CD14-positive monocyte (primary cell): ENCODE measurements at regions not wholly inside any gene's neighbourhood (a gene's known extent, or its start where the extent isn't known, plus 50 kb on each side); places are given as distances from the start of the nearest gene placed in this dataset.

Experiments used
- DNase-seq, 3 donors: peaks; one replicate each; pipeline ENCODE4 v3.0.0-alpha.2; 2011 to 2022
- H2AFZ ChIP-seq: 2 replicates; pipeline ENCODE4 v1.6.0; 2012; ENCODE audit warnings: mild to moderate bottlenecking, low read depth, low read length, inconsistent platforms; ENCODE audit not compliant: insufficient read depth, poor library complexity, severe bottlenecking
- H3K27ac ChIP-seq, 2 donors: 1 replicate in 1 of 2; 2 replicates in 1 of 2; pipeline ENCODE4 v1.5.1; 2012 to 2013; ENCODE audit warnings: low read length in 2 of 2, control low read depth in 1 of 2, inconsistent platforms in 1 of 2, low read depth in 1 of 2, mild to moderate bottlenecking in 1 of 2
- H3K27me3 ChIP-seq, 2 donors: one replicate each; pipeline versions ENCODE4 v1.6.0 to v1.6.1; 2011 to 2013; ENCODE audit warnings: low read length in 2 of 2; ENCODE audit not compliant: control insufficient read depth in 2 of 2, insufficient read depth in 2 of 2
- H3K36me3 ChIP-seq, 2 donors: replicated peaks in 1 of 2; 1 replicate in 1 of 2; 2 replicates in 1 of 2; pipeline versions ENCODE4 v1.5.1 to v1.6.1; 2012 to 2013; ENCODE audit warnings: low read length in 2 of 2, control low read depth in 1 of 2, inconsistent platforms in 1 of 2, mild to moderate bottlenecking in 1 of 2; ENCODE audit not compliant: insufficient read depth in 2 of 2, control insufficient read depth in 1 of 2
- H3K4me1 ChIP-seq, 2 donors: 1 replicate in 1 of 2; 2 replicates in 1 of 2; pipeline versions ENCODE4 v1.5.1 to v1.6.1; 2012 to 2013; ENCODE audit warnings: low read length in 2 of 2, control low read depth in 1 of 2, inconsistent platforms in 1 of 2, mild to moderate bottlenecking in 1 of 2, moderate library complexity in 1 of 2; ENCODE audit not compliant: insufficient read depth in 2 of 2, control insufficient read depth in 1 of 2
- H3K4me2 ChIP-seq: replicated peaks from 2 replicates; pipeline ENCODE3; 2012; ENCODE audit warnings: low read length, moderate library complexity, mild to moderate bottlenecking; ENCODE audit not compliant: poor library complexity, severe bottlenecking; ENCODE audit errors: extremely low read depth
- H3K4me3 ChIP-seq, 3 experiments: fragments of 200-600 bp in 1 of 3; sonication (generic) in 1 of 3; replicated peaks in 1 of 3; 1 replicate in 2 of 3; 2 replicates in 1 of 3; pipeline ENCODE4 v1.5.1; 2011 to 2013; ENCODE audit warnings: low read length in 3 of 3, mild to moderate bottlenecking in 3 of 3, control low read depth in 2 of 3, low read depth in 2 of 3, inconsistent platforms in 1 of 3, moderate library complexity in 1 of 3
- H3K79me2 ChIP-seq: 2 replicates; pipeline ENCODE4 v1.6.0; 2012; ENCODE audit warnings: mild to moderate bottlenecking, control low read depth, inconsistent platforms, low read length, moderate library complexity; ENCODE audit not compliant: insufficient read depth
- H3K9ac ChIP-seq: 2 replicates; pipeline ENCODE4 v1.6.0; 2017; ENCODE audit warnings: low read length, mild to moderate bottlenecking; ENCODE audit not compliant: insufficient read depth, poor library complexity, severe bottlenecking
- H3K9me3 ChIP-seq, 2 donors: replicated peaks in 1 of 2; 1 replicate in 1 of 2; 2 replicates in 1 of 2; pipeline versions ENCODE4 v1.5.1 to v1.6.1; 2012 to 2013; ENCODE audit warnings: low read length in 2 of 2, control low read depth in 1 of 2; ENCODE audit not compliant: control insufficient read depth in 1 of 2, insufficient read depth in 1 of 2
- H4K20me1 ChIP-seq: 2 replicates; pipeline ENCODE4 v1.6.0; 2012; ENCODE audit warnings: mild to moderate bottlenecking, low read length, control low read depth, moderate library complexity; ENCODE audit not compliant: insufficient read depth
- H3K27ac Mint-ChIP-seq, 7 donors: one replicate each; pipeline ENCODE4 v1.8.0; 2020; ENCODE audit warnings: mild to moderate bottlenecking in 7 of 7, mixed read lengths in 7 of 7, moderate library complexity in 6 of 7, inconsistent platforms in 2 of 7
- H3K27me3 Mint-ChIP-seq, 3 donors: one replicate each; pipeline ENCODE4 v1.8.0; 2021 to 2022; ENCODE audit warnings: low read depth in 3 of 3, mild to moderate bottlenecking in 3 of 3, mixed read lengths in 3 of 3, moderate library complexity in 3 of 3, inconsistent platforms in 1 of 3
- H3K36me3 Mint-ChIP-seq, 2 donors: one replicate each; pipeline ENCODE4 v1.8.0; 2020; ENCODE audit warnings: mixed read lengths in 2 of 2, inconsistent platforms in 1 of 2, mild to moderate bottlenecking in 1 of 2
- H3K4me1 Mint-ChIP-seq: one replicate; pipeline ENCODE4 v1.8.0; 2020; ENCODE audit warnings: mild to moderate bottlenecking, mixed read lengths
- H3K4me3 Mint-ChIP-seq, 2 donors: one replicate each; pipeline ENCODE4 v1.8.0; 2020; ENCODE audit warnings: mild to moderate bottlenecking in 2 of 2, mixed read lengths in 2 of 2, moderate library complexity in 1 of 2
- H3K9me3 Mint-ChIP-seq, 7 donors: one replicate each; pipeline ENCODE4 v1.8.0; 2020 to 2022; ENCODE audit warnings: mixed read lengths in 7 of 7, mild to moderate bottlenecking in 6 of 7, moderate library complexity in 6 of 7, inconsistent platforms in 2 of 7
- CTCF ChIP-seq: fragments of 200-600 bp; IDR thresholded peaks from one replicate; pipeline ENCODE4 v1.8.0; 2022; ENCODE audit warnings: antibody characterized with exemption, mild to moderate bottlenecking
- WGBS: methylation state at CpG from one replicate; pipeline ENCODE4 v1.1.5; 2013; ENCODE audit warnings: missing lambda C conversion rate; ENCODE audit not compliant: insufficient coverage; 5-methylcytosine and 5-hydroxymethylcytosine counted together
- intact Hi-C, 2 donors: fragments of 100-400 bp; cut with micrococcal nuclease; formaldehyde crosslinking; loops; one replicate each; pipeline versions ENCODE4 v1.15.0 to v1.15.1; 2023

GRCh38 chr3:106810300-106810875 lies 566.9 kb upstream of the CCDC54 start:
- Histone ChIP-seq H3K27ac (no peak overlapping the region), H3K9me3 (no peaks in the 10 kb centered on the region), H3K4me2 (no peak overlapping the region), H3K9ac (no peak overlapping the region), H3K27me3 (no peaks in the 10 kb centered on the region), H3K36me3 (no peaks in the 10 kb centered on the region), H3K4me1 (no peaks in the 10 kb centered on the region), H2AFZ (no peak overlapping the region), H3K4me3 (no peak overlapping the region), H3K79me2 (no peaks in the 10 kb centered on the region), H4K20me1 (no peaks in the 10 kb centered on the region)
- Mint-ChIP-seq H3K9me3 (peaks cover 0 to 7% (median 1%) of the 10 kb centered on the region in 7 donors), H3K27ac (no peak overlapping the region), H3K4me1 (no peaks in the 10 kb centered on the region), H3K36me3 (no peaks in the 10 kb centered on the region), H3K27me3 (no peaks in the 10 kb centered on the region), H3K4me3 (no peak overlapping the region)
- DNase-seq: no peak
- intact Hi-C loops: no loop called here
- no peak for TF ChIP-seq CTCF
- no CpG with 5 or more reads among the region's 4 CpGs for WGBS

GRCh38 chr3:106811376-106811775 lies 565.9 kb upstream of the CCDC54 start:
- no peak for DNase-seq
- Histone ChIP-seq H3K4me1 (no peaks in the 10 kb centered on the region), H3K9ac (no peak overlapping the region), H3K79me2 (no peaks in the 10 kb centered on the region), H3K36me3 (no peaks in the 10 kb centered on the region), H4K20me1 (no peaks in the 10 kb centered on the region), H3K4me3 (no peak overlapping the region), H3K27me3 (no peaks in the 10 kb centered on the region), H3K27ac (no peak overlapping the region), H2AFZ (no peak overlapping the region), H3K4me2 (no peak overlapping the region), H3K9me3 (no peaks in the 10 kb centered on the region)
- no CpG with 5 or more reads among the region's 3 CpGs for WGBS
- Mint-ChIP-seq H3K36me3 (no peaks in the 10 kb centered on the region), H3K27me3 (no peaks in the 10 kb centered on the region), H3K27ac (no peak overlapping the region), H3K4me3 (no peak overlapping the region), H3K4me1 (no peaks in the 10 kb centered on the region), H3K9me3 (peaks cover 0 to 7% (median 1%) of the 10 kb centered on the region in 7 donors)
- intact Hi-C loops: no loop called here
- TF ChIP-seq CTCF: no peak
